ENCODE measurements at regions not wholly inside any gene's neighbourhood (a gene's known extent, or its start where the extent isn't known, plus 50 kb on each side); places are given as distances from the start of the nearest gene placed in this dataset.

GRCh38 chr13:68995972-68996667, 1111.5 kb upstream of the ATXN8OS start:
- DNase-seq (ENCODE audit: low read depth), result no peak
- no peak overlapping the region for H3K4me3 ChIP-seq (ENCODE audit: low read depth, low read length)
- TF ChIP-seq MYC (IDR thresholded peaks at IDR 0.05; ENCODE audit: low read depth, low read length) (no peak), CTCF (IDR thresholded peaks at IDR 0.05; ENCODE audit: low read depth, low read length) (no peak), POLR2A (IDR thresholded peaks at IDR 0.05; ENCODE audit: extremely low read depth, insufficient read length) (no peak), MAX (IDR thresholded peaks at IDR 0.05; ENCODE audit: low read depth, low read length) (no peak)

GRCh38 chr13:68993154-68993553, 1114.5 kb upstream of the ATXN8OS start:
- H3K4me3 ChIP-seq (ENCODE audit: low read depth, low read length), result no peak overlapping the region
- no peak for DNase-seq (ENCODE audit: low read depth)
- no peak for TF ChIP-seq POLR2A (IDR thresholded peaks at IDR 0.05; ENCODE audit: extremely low read depth, insufficient read length)
- TF ChIP-seq CTCF (IDR thresholded peaks at IDR 0.05; ENCODE audit: low read depth, low read length), result no peak
- TF ChIP-seq MAX (IDR thresholded peaks at IDR 0.05; ENCODE audit: low read depth, low read length), result no peak
- TF ChIP-seq MYC (IDR thresholded peaks at IDR 0.05; ENCODE audit: low read depth, low read length), result no peak

GRCh38 chr13:68988176-68988575, 1119.5 kb upstream of the ATXN8OS start:
- no peak for TF ChIP-seq MAX (IDR thresholded peaks at IDR 0.05; ENCODE audit: low read depth, low read length)
- no peak for TF ChIP-seq MYC (IDR thresholded peaks at IDR 0.05; ENCODE audit: low read depth, low read length)
- no peak for TF ChIP-seq CTCF (IDR thresholded peaks at IDR 0.05; ENCODE audit: low read depth, low read length)
- TF ChIP-seq POLR2A (IDR thresholded peaks at IDR 0.05; ENCODE audit: extremely low read depth, insufficient read length), result no peak
- H3K4me3 ChIP-seq (ENCODE audit: low read depth, low read length), result no peak overlapping the region
- DNase-seq (ENCODE audit: low read depth), result no peak

GRCh38 chr13:68987585-68987984, 1120.0 kb upstream of the ATXN8OS start:
- no peak overlapping the region for H3K4me3 ChIP-seq (ENCODE audit: low read depth, low read length)
- no peak for DNase-seq (ENCODE audit: low read depth)
- no peak for TF ChIP-seq MYC (IDR thresholded peaks at IDR 0.05; ENCODE audit: low read depth, low read length)

- H3K4me3 ChIP-seq (ENCODE audit: low read depth, low read length), result no peak overlapping the region
- TF ChIP-seq MYC (IDR thresholded peaks at IDR 0.05; ENCODE audit: low read depth, low read length) (no peak), POLR2A (IDR thresholded peaks at IDR 0.05; ENCODE audit: extremely low read depth, insufficient read length) (no peak), CTCF (IDR thresholded peaks at IDR 0.05; ENCODE audit: low read depth, low read length) (no peak), MAX (IDR thresholded peaks at IDR 0.05; ENCODE audit: low read depth, low read length) (no peak)
- no peak for DNase-seq (ENCODE audit: low read depth)
These were observed 1122.8 kb upstream of the ATXN8OS start for GRCh38 chr13:68984688-68985319.

GRCh38 chr13:68982961-68983619, 1124.5 kb upstream of the ATXN8OS start:
- H3K4me3 ChIP-seq (ENCODE audit: low read depth, low read length), result no peak overlapping the region
- no peak for DNase-seq (ENCODE audit: low read depth)
- TF ChIP-seq CTCF (IDR thresholded peaks at IDR 0.05; ENCODE audit: low read depth, low read length) (no peak), MYC (IDR thresholded peaks at IDR 0.05; ENCODE audit: low read depth, low read length) (no peak), MAX (IDR thresholded peaks at IDR 0.05; ENCODE audit: low read depth, low read length) (no peak), POLR2A (IDR thresholded peaks at IDR 0.05; ENCODE audit: extremely low read depth, insufficient read length) (no peak)
